SK-N-SH treated with all-trans-retinoic acid at 6 μM for 48 hours (cell line): ENCODE measurements at regions not wholly inside any gene's neighbourhood (a gene's known extent, or its start where the extent isn't known, plus 50 kb on each side); places are given as distances from the start of the nearest gene placed in this dataset.
"Not testable (repeated sequence)": the region's sequence is repeated elsewhere in the genome, so short reads cannot be mapped to it uniquely, and the experiment has no call there.

ENCODE experiments used
- ATAC-seq: fragments of 200-7000 bp; cut with Tn5 transposase; 3 replicates; pipeline ENCODE4 v1.9.1; 2020; ENCODE audit warnings: mild to moderate bottlenecking, moderate library complexity
- ARNTL ChIP-seq: fragments of 450-650 bp; formaldehyde crosslinking; IDR thresholded peaks from 2 replicates; pipeline ENCODE4 v1.5.0; 2020; ENCODE audit warnings: low read depth, mild to moderate bottlenecking, moderate library complexity, borderline replicate concordance
- BACH2 ChIP-seq: fragments of 250-450 bp; sonication (Bioruptor Pico); IDR thresholded peaks from 2 replicates; pipeline ENCODE4 v1.9.0; 2021; ENCODE audit warnings: mild to moderate bottlenecking, borderline replicate concordance
- CSDC2 ChIP-seq: fragments of 250-450 bp; sonication (Bioruptor Pico); IDR thresholded peaks from 2 replicates; pipeline ENCODE4 v1.5.0; 2020; ENCODE audit warnings: mild to moderate bottlenecking, moderate library complexity
- ESRRG ChIP-seq: fragments of 250-450 bp; sonication (Bioruptor Pico); IDR thresholded peaks from 2 replicates; pipeline ENCODE4 v1.6.1; 2021; ENCODE audit warnings: mild to moderate bottlenecking
- GLIS3 ChIP-seq: fragments of 250-450 bp; sonication (Bioruptor Pico); IDR thresholded peaks from 2 replicates; pipeline ENCODE4 v1.5.0; 2020; ENCODE audit warnings: mild to moderate bottlenecking, moderate library complexity
- ISL1 ChIP-seq: fragments of 250-450 bp; sonication (Bioruptor Pico); IDR thresholded peaks from 2 replicates; pipeline ENCODE4 v2.1.2; 2022; ENCODE audit warnings: mild to moderate bottlenecking, moderate library complexity
- OSR1 ChIP-seq: fragments of 250-450 bp; sonication (Bioruptor Pico); IDR thresholded peaks from 2 replicates; pipeline ENCODE4 v1.8.0; 2022; ENCODE audit warnings: moderate library complexity, mild to moderate bottlenecking, inconsistent platforms
- RARB ChIP-seq: fragments of 250-450 bp; sonication (Bioruptor Pico); IDR thresholded peaks from 2 replicates; pipeline ENCODE4 v1.8.0; 2021; ENCODE audit warnings: mild to moderate bottlenecking, moderate library complexity
- SNAI2 ChIP-seq: fragments of 250-450 bp; sonication (Bioruptor Pico); IDR thresholded peaks from 2 replicates; pipeline ENCODE4 v1.5.0; 2020; ENCODE audit warnings: mild to moderate bottlenecking, moderate library complexity
- TCF4 ChIP-seq: fragments of 250-450 bp; sonication (Bioruptor Pico); IDR thresholded peaks from 2 replicates; pipeline ENCODE4 v1.8.0; 2021; ENCODE audit warnings: mild to moderate bottlenecking, moderate library complexity, borderline replicate concordance
- TOX ChIP-seq: fragments of 250-450 bp; sonication (Bioruptor Pico); IDR thresholded peaks from 2 replicates; pipeline ENCODE4 v1.8.0; 2021; ENCODE audit warnings: mild to moderate bottlenecking, moderate library complexity, borderline replicate concordance
- ZC3H10 ChIP-seq: fragments of 250-450 bp; sonication (Bioruptor Pico); IDR thresholded peaks from 2 replicates; pipeline ENCODE4 v1.5.1; 2021; ENCODE audit warnings: mild to moderate bottlenecking, moderate library complexity
- ZFP3 ChIP-seq: fragments of 250-450 bp; sonication (Bioruptor Pico); IDR thresholded peaks from 2 replicates; pipeline ENCODE4 v1.5.0; 2020; ENCODE audit warnings: mild to moderate bottlenecking, moderate library complexity
- ZFP30 ChIP-seq: fragments of 450-650 bp; formaldehyde crosslinking; IDR thresholded peaks from 2 replicates; pipeline ENCODE4 v1.5.0; 2022; ENCODE audit warnings: mild to moderate bottlenecking, moderate library complexity
- ZNF565 ChIP-seq: fragments of 450-650 bp; formaldehyde crosslinking; conservative IDR thresholded peaks from 2 replicates; pipeline ENCODE4 v1.5.0; 2020; ENCODE audit warnings: low read depth, mild to moderate bottlenecking, moderate library complexity
- ZNF70 ChIP-seq: fragments of 450-650 bp; formaldehyde crosslinking; IDR thresholded peaks from 2 replicates; pipeline ENCODE4 v1.5.0; 2020; ENCODE audit warnings: mild to moderate bottlenecking, moderate library complexity
- ZNF8 ChIP-seq: fragments of 450-650 bp; formaldehyde crosslinking; IDR thresholded peaks from 2 replicates; pipeline ENCODE4 v1.5.0; 2020; ENCODE audit warnings: mild to moderate bottlenecking, moderate library complexity
- TF ChIP-seq, protein P1 (sequence below): fragments of 250-450 bp; sonication (Bioruptor Pico); IDR thresholded peaks from 2 replicates; pipeline ENCODE4 v1.8.0; 2020; ENCODE audit warnings: mild to moderate bottlenecking, moderate library complexity, borderline replicate concordance
- TF ChIP-seq, protein P2 (sequence below): fragments of 250-450 bp; sonication (Bioruptor Pico); IDR thresholded peaks from 2 replicates; pipeline ENCODE4 v1.5.0; 2020; ENCODE audit warnings: mild to moderate bottlenecking, moderate library complexity
- TF ChIP-seq, protein P3 (sequence below): fragments of 250-450 bp; sonication (Bioruptor Pico); IDR thresholded peaks from 2 replicates; pipeline ENCODE4 v1.5.1; 2021; ENCODE audit warnings: mild to moderate bottlenecking, moderate library complexity
- TF ChIP-seq, protein P4 (sequence below): fragments of 250-450 bp; sonication (Bioruptor Pico); IDR thresholded peaks from 2 replicates; pipeline ENCODE4 v1.8.0; 2021; ENCODE audit warnings: low read depth, mild to moderate bottlenecking, moderate library complexity, borderline replicate concordance

DNA sequence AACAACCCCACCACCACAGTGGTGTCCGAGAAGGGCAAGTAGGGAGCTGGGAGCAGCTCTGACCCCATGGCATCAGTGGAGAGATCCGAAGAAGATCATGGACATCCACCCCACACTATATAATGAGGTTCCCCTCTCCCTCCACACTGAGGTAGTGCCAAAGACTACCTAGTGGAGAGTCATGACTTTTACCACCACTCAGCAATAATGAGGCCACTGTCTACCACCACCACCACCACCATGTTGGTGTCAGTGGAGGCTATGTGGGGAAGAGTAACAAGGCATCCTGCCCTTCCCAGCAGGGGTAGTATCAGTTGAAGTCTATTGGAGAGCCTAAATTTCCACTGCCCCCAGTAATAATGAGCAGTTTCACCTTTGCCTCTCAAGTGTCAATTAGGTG, 321.7 kb upstream of the ZC3H15 start:
- no peak for ATAC-seq

DNA sequence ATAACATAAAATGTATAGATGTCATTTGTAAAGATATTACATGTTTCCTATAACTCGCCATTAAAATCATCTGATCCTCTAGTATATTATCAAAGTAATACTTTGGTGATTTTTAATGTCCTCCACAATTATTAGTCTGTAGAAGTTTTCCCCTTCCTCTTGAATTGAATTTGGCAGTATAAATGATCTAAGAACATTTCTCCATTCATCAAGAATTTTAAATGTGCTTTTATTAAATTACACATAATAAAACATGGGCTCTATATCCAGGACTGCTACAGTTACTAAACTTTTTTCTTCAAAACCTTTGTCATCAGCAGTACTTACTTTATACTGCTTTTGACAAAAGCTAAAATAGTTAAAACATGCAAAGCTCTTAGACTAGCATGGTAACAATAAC, 315.4 kb upstream of the ZC3H15 start:
- TF ChIP-seq ISL1 (CRISPR knock-in tag) (peak; percentile 90), ZNF70 (CRISPR knock-in tag) (no peak), ZC3H10 (CRISPR knock-in tag) (peak; percentile 65; the same call in 1 of the 2 replicates), TCF4 (CRISPR knock-in tag) (no peak)
- TF ChIP-seq, protein P1, sequence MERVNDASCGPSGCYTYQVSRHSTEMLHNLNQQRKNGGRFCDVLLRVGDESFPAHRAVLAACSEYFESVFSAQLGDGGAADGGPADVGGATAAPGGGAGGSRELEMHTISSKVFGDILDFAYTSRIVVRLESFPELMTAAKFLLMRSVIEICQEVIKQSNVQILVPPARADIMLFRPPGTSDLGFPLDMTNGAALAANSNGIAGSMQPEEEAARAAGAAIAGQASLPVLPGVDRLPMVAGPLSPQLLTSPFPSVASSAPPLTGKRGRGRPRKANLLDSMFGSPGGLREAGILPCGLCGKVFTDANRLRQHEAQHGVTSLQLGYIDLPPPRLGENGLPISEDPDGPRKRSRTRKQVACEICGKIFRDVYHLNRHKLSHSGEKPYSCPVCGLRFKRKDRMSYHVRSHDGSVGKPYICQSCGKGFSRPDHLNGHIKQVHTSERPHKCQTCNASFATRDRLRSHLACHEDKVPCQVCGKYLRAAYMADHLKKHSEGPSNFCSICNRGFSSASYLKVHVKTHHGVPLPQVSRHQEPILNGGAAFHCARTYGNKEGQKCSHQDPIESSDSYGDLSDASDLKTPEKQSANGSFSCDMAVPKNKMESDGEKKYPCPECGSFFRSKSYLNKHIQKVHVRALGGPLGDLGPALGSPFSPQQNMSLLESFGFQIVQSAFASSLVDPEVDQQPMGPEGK (CRISPR knock-in tag): no peak
- TF ChIP-seq, all 23 proteins: peak for 2
- ATAC-seq: peak; percentile 45; the same call in 2 of the 3 replicates

More for the DNA sequence above, 321.7 kb upstream of the ZC3H15 start:
- TF ChIP-seq CSDC2 (no peak), RARB (no peak), TOX (no peak), ARNTL (CRISPR knock-in tag) (no peak), OSR1 (no peak), ZNF70 (CRISPR knock-in tag) (no peak), GLIS3 (no peak), ESRRG (no peak), BACH2 (CRISPR knock-in tag) (no peak), ZFP3 (CRISPR knock-in tag) (no peak), TCF4 (CRISPR knock-in tag) (no peak), ZNF565 (CRISPR knock-in tag) (no peak), ZC3H10 (CRISPR knock-in tag) (no peak), ZFP30 (CRISPR knock-in tag) (no peak), SNAI2 (CRISPR knock-in tag) (no peak)
- TF ChIP-seq, protein P2, sequence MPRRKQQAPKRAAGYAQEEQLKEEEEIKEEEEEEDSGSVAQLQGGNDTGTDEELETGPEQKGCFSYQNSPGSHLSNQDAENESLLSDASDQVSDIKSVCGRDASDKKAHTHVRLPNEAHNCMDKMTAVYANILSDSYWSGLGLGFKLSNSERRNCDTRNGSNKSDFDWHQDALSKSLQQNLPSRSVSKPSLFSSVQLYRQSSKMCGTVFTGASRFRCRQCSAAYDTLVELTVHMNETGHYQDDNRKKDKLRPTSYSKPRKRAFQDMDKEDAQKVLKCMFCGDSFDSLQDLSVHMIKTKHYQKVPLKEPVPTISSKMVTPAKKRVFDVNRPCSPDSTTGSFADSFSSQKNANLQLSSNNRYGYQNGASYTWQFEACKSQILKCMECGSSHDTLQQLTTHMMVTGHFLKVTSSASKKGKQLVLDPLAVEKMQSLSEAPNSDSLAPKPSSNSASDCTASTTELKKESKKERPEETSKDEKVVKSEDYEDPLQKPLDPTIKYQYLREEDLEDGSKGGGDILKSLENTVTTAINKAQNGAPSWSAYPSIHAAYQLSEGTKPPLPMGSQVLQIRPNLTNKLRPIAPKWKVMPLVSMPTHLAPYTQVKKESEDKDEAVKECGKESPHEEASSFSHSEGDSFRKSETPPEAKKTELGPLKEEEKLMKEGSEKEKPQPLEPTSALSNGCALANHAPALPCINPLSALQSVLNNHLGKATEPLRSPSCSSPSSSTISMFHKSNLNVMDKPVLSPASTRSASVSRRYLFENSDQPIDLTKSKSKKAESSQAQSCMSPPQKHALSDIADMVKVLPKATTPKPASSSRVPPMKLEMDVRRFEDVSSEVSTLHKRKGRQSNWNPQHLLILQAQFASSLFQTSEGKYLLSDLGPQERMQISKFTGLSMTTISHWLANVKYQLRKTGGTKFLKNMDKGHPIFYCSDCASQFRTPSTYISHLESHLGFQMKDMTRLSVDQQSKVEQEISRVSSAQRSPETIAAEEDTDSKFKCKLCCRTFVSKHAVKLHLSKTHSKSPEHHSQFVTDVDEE (CRISPR knock-in tag): no peak
- TF ChIP-seq, protein P3, sequence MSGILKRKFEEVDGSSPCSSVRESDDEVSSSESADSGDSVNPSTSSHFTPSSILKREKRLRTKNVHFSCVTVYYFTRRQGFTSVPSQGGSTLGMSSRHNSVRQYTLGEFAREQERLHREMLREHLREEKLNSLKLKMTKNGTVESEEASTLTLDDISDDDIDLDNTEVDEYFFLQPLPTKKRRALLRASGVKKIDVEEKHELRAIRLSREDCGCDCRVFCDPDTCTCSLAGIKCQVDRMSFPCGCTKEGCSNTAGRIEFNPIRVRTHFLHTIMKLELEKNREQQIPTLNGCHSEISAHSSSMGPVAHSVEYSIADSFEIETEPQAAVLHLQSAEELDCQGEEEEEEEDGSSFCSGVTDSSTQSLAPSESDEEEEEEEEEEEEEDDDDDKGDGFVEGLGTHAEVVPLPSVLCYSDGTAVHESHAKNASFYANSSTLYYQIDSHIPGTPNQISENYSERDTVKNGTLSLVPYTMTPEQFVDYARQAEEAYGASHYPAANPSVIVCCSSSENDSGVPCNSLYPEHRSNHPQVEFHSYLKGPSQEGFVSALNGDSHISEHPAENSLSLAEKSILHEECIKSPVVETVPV (CRISPR knock-in tag): no peak
- TF ChIP-seq, protein P4, sequence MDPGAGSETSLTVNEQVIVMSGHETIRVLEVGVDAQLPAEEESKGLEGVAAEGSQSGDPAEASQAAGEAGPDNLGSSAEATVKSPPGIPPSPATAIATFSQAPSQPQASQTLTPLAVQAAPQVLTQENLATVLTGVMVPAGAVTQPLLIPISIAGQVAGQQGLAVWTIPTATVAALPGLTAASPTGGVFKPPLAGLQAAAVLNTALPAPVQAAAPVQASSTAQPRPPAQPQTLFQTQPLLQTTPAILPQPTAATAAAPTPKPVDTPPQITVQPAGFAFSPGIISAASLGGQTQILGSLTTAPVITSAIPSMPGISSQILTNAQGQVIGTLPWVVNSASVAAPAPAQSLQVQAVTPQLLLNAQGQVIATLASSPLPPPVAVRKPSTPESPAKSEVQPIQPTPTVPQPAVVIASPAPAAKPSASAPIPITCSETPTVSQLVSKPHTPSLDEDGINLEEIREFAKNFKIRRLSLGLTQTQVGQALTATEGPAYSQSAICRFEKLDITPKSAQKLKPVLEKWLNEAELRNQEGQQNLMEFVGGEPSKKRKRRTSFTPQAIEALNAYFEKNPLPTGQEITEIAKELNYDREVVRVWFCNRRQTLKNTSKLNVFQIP: no peak
- TF ChIP-seq, protein P1 (CRISPR knock-in tag): no peak

DNA sequence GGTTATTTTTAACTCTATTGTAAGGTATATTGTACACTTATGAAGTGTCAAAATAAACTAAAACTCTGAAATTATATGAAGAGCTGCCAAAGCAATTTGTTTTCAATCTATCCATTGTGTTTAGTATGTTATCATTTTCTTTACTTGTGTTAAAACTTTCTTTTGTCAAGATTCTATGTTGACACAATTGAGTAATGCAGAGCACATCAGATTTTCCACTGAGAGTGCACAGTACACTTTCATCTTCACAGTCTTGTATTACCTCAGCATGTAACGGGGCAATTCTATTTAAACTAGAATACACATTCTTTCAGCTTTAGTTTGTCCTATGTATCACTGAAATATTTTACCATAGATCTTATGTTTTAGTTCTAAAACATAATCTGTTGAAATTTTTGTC, 304.4 kb upstream of the ZC3H15 start:
- ATAC-seq: no peak
- TF ChIP-seq ZNF565 (CRISPR knock-in tag) (no peak), ARNTL (CRISPR knock-in tag) (no peak), ZC3H10 (CRISPR knock-in tag) (no peak), ZNF8 (CRISPR knock-in tag) (no peak), TCF4 (CRISPR knock-in tag) (no peak), ZFP3 (CRISPR knock-in tag) (no peak), CSDC2 (no peak), RARB (no peak)
- TF ChIP-seq, protein P2 (CRISPR knock-in tag): no peak
- TF ChIP-seq, protein P4: no peak

DNA sequence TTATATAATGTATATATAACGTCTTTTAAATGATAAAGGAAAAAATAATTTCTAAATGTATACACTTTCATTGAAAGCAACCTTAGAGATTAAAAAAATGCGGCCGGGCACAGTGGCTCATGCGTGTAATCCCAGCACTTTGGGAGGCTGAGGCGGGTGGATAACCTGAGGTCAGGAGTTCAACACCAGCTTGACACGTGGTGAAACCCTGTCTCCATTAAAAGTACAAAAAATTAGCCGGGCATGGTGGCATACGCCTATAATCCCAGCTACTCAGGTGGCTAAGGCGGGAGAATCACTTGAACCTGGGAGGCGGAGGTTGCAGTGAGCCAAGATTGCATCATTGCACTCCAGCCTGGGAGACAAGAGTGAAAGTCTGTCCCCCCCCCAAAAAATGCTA, 303.7 kb upstream of the ZC3H15 start:
- ATAC-seq: not testable (repeated sequence)
